ENCODE measurements at regions not wholly inside any gene's neighbourhood (a gene's known extent, or its start where the extent isn't known, plus 50 kb on each side); places are given as distances from the start of the nearest gene placed in this dataset.

GRCh38 chr17:72403713-72404209 is 282.9 kb downstream of the SOX9 start:
- TF ChIP-seq CTCF (IDR thresholded peaks at IDR 0.05) (no peak), POLR2A (IDR thresholded peaks at IDR 0.05) (no peak)

All from vagina (tissue), 2 donors.